GM23338 (cell line): ENCODE measurements at regions not wholly inside any gene's neighbourhood (a gene's known extent, or its start where the extent isn't known, plus 50 kb on each side); places are given as distances from the start of the nearest gene placed in this dataset.

Experiments used
- ATAC-seq: fragments of 200-7000 bp; cut with Tn5 transposase; 3 replicates; pipeline ENCODE4 v1.9.1; 2020
- DNase-seq: peaks from one replicate; pipeline ENCODE4 v3.0.0-alpha.2; 2015; ENCODE audit warnings: low spot score
- H2AFZ ChIP-seq: fragments of 200-600 bp; sonication (generic); 2 replicates; pipeline ENCODE4 v1.8.0; 2016; ENCODE audit warnings: antibody characterized with exemption, mild to moderate bottlenecking, moderate library complexity
- H3F3A ChIP-seq: fragments of 200-600 bp; sonication (generic); replicated peaks from 2 replicates; pipeline ENCODE4 v1.8.0; 2017; ENCODE audit warnings: antibody characterized with exemption, mixed run types, low read depth
- H3K27ac ChIP-seq: fragments of 200-600 bp; sonication (generic); 2 replicates; pipeline ENCODE4 v1.6.1; 2016; ENCODE audit warnings: low read depth
- H3K27me3 ChIP-seq: fragments of 200-600 bp; sonication (generic); 2 replicates; pipeline ENCODE4 v1.8.0; 2016; ENCODE audit warnings: mild to moderate bottlenecking, mixed run types, moderate library complexity; ENCODE audit not compliant: insufficient read depth
- H3K36me3 ChIP-seq: fragments of 200-600 bp; sonication (generic); 2 replicates; pipeline ENCODE4 v1.8.0; 2016; ENCODE audit warnings: mild to moderate bottlenecking; ENCODE audit not compliant: insufficient read depth
- H3K4me1 ChIP-seq: fragments of 200-600 bp; sonication (generic); 2 replicates; pipeline ENCODE4 v1.8.0; 2016; ENCODE audit warnings: mild to moderate bottlenecking, moderate library complexity; ENCODE audit not compliant: insufficient read depth
- H3K4me2 ChIP-seq: fragments of 200-600 bp; sonication (generic); 2 replicates; pipeline ENCODE4 v1.7.1; 2017; ENCODE audit warnings: mixed run types
- H3K4me3 ChIP-seq: fragments of 200-600 bp; sonication (generic); 2 replicates; pipeline ENCODE4 v1.6.1; 2016; ENCODE audit warnings: mixed run types
- H3K79me2 ChIP-seq: fragments of 200-600 bp; sonication (generic); replicated peaks from 2 replicates; pipeline ENCODE4 v1.8.0; 2017; ENCODE audit warnings: mild to moderate bottlenecking; ENCODE audit not compliant: insufficient read depth
- H3K9me2 ChIP-seq: fragments of 200-600 bp; sonication (generic); 2 replicates; pipeline ENCODE4 v1.8.0; 2017; ENCODE audit not compliant: insufficient read depth
- H4K20me1 ChIP-seq: fragments of 200-600 bp; sonication (generic); replicated peaks from 2 replicates; pipeline ENCODE4 v1.8.0; 2017; ENCODE audit warnings: mild to moderate bottlenecking; ENCODE audit not compliant: insufficient read depth
- H3K27ac Mint-ChIP-seq: 2 replicates; pipeline ENCODE4 v1.8.0; 2020; ENCODE audit warnings: inconsistent platforms, mild to moderate bottlenecking, moderate library complexity, mixed read lengths
- H3K27me3 Mint-ChIP-seq: 3 replicates; pipeline ENCODE4 v1.8.0; 2022; ENCODE audit warnings: low read depth, mild to moderate bottlenecking, moderate library complexity, mixed read lengths, inconsistent platforms; ENCODE audit not compliant: insufficient read depth, poor library complexity
- H3K36me3 Mint-ChIP-seq: 3 replicates; pipeline ENCODE4 v1.8.0; 2021; ENCODE audit warnings: low read depth, mild to moderate bottlenecking, inconsistent platforms, moderate library complexity, mixed read lengths
- H3K4me1 Mint-ChIP-seq: 3 replicates; pipeline ENCODE4 v1.8.0; 2020; ENCODE audit warnings: mild to moderate bottlenecking, inconsistent platforms, mixed read lengths
- H3K4me3 Mint-ChIP-seq: 3 replicates; pipeline ENCODE4 v1.8.0; 2021; ENCODE audit warnings: moderate library complexity, mild to moderate bottlenecking, inconsistent platforms, mixed read lengths
- H3K9me3 Mint-ChIP-seq: 3 replicates; pipeline ENCODE4 v1.8.0; 2020; ENCODE audit warnings: moderate library complexity, mild to moderate bottlenecking, inconsistent platforms, mixed read lengths
- CREB1 ChIP-seq: fragments of 250-450 bp; sonication (Bioruptor Pico); IDR thresholded peaks from 2 replicates; pipeline ENCODE4 v1.5.0; 2020; ENCODE audit warnings: low read depth, mild to moderate bottlenecking, moderate library complexity
- EZH2 ChIP-seq: fragments of 200-600 bp; sonication (generic); IDR thresholded peaks from one replicate; pipeline ENCODE4 v1.8.0; 2017; ENCODE audit warnings: antibody characterized with exemption, mild to moderate bottlenecking, low read depth; ENCODE audit not compliant: unreplicated experiment
- EZH2phosphoT487 ChIP-seq: fragments of 200-600 bp; sonication (generic); IDR thresholded peaks from one replicate; pipeline ENCODE4 v1.8.1; 2018; ENCODE audit warnings: antibody characterized with exemption; ENCODE audit not compliant: unreplicated experiment
- JUNB ChIP-seq: IDR thresholded peaks from one replicate; pipeline ENCODE4 v1.6.1; 2016; ENCODE audit warnings: antibody characterized with exemption; ENCODE audit not compliant: unreplicated experiment
- NANOG ChIP-seq: IDR thresholded peaks from 2 replicates; pipeline ENCODE4 v1.6.1; 2016; ENCODE audit warnings: antibody characterized with exemption, borderline replicate concordance
- POLR2AphosphoS5 ChIP-seq: IDR thresholded peaks from 2 replicates; pipeline ENCODE4 v1.6.1; 2016; ENCODE audit warnings: antibody characterized with exemption, low read depth
- STAT1 ChIP-seq: IDR thresholded peaks from one replicate; pipeline ENCODE4 v1.6.1; 2016; ENCODE audit warnings: antibody characterized with exemption; ENCODE audit not compliant: unreplicated experiment
- ZNF114 ChIP-seq: fragments of 250-450 bp; sonication (Bioruptor Pico); IDR thresholded peaks from 2 replicates; pipeline ENCODE4 v1.5.0; 2020; ENCODE audit warnings: mild to moderate bottlenecking, moderate library complexity
- ZNF331 ChIP-seq: fragments of 250-450 bp; sonication (Bioruptor Pico); IDR thresholded peaks from 2 replicates; pipeline ENCODE4 v1.5.0; 2020; ENCODE audit warnings: low read depth, mild to moderate bottlenecking, moderate library complexity
- TF ChIP-seq, protein P1 (sequence below): fragments of 250-450 bp; sonication (Bioruptor Pico); IDR thresholded peaks from 2 replicates; pipeline ENCODE4 v1.5.0; 2020; ENCODE audit warnings: mild to moderate bottlenecking, moderate library complexity
- TF ChIP-seq, protein P2 (sequence below), 2 experiments: fragments of 200-600 bp in 1 of 2; sonication (generic) in 1 of 2; conservative IDR thresholded peaks; 2 replicates each; pipeline versions ENCODE4 v1.5.1 to v1.6.1; 2016 to 2017; ENCODE audit warnings: antibody characterized with exemption in 2 of 2, low read depth in 2 of 2, mild to moderate bottlenecking in 2 of 2, moderate library complexity in 1 of 2
- TF ChIP-seq, protein P3 (sequence below): IDR thresholded peaks from one replicate; pipeline ENCODE4 v1.6.1; 2018; ENCODE audit warnings: antibody characterized with exemption; ENCODE audit not compliant: unreplicated experiment
- TF ChIP-seq, protein P4 (sequence below): IDR thresholded peaks from 2 replicates; pipeline ENCODE4 v1.6.1; 2016; ENCODE audit warnings: antibody characterized with exemption

DNA sequence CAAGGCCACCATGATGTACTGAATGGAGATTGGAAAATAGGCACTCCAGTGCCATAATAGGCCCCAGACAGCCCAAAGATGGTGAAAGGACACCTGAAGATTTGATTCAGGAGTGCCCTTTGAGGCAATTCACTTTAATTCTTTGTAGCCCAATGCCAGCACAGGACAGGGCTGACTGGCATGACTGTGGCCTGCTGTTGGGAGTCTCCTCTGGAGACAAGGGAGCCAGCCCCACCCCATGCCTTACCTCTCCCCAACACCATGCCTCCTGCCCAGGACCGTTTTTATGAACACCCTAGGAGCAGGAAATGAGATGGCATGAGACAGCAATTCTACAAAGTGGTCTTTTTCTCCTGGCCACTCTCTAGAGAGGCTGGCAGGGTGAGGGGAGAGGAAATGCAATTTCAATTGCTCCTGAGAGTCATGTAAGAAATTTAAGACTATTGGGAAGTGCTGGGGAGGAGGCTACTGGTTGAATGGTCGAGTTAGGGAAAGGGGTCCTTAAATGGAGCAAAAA, 94.2 kb upstream of the MAMLD1 start:
- ATAC-seq: no peak
- H3K9me3 Mint-ChIP-seq: no peaks in the 10 kb centered on the region

More for the DNA sequence above, 94.2 kb upstream of the MAMLD1 start:
- DNase-seq: no peak
- Histone ChIP-seq H3F3A (no peaks in the 10 kb centered on the region), H3K36me3 (no peaks in the 10 kb centered on the region), H3K27me3 (no peaks in the 10 kb centered on the region), H3K79me2 (no peaks in the 10 kb centered on the region), H3K9me2 (no peaks in the 10 kb centered on the region), H3K27ac (no peak overlapping the region), H2AFZ (no peak overlapping the region), H4K20me1 (no peaks in the 10 kb centered on the region), H3K4me1 (no peaks in the 10 kb centered on the region), H3K4me3 (no peak overlapping the region), H3K4me2 (no peak overlapping the region)
- Mint-ChIP-seq H3K4me1 (no peaks in the 10 kb centered on the region), H3K36me3 (no peaks in the 10 kb centered on the region), H3K27me3 (no peaks in the 10 kb centered on the region), H3K4me3 (no peak overlapping the region), H3K27ac (no peak overlapping the region)
- TF ChIP-seq, protein P1, sequence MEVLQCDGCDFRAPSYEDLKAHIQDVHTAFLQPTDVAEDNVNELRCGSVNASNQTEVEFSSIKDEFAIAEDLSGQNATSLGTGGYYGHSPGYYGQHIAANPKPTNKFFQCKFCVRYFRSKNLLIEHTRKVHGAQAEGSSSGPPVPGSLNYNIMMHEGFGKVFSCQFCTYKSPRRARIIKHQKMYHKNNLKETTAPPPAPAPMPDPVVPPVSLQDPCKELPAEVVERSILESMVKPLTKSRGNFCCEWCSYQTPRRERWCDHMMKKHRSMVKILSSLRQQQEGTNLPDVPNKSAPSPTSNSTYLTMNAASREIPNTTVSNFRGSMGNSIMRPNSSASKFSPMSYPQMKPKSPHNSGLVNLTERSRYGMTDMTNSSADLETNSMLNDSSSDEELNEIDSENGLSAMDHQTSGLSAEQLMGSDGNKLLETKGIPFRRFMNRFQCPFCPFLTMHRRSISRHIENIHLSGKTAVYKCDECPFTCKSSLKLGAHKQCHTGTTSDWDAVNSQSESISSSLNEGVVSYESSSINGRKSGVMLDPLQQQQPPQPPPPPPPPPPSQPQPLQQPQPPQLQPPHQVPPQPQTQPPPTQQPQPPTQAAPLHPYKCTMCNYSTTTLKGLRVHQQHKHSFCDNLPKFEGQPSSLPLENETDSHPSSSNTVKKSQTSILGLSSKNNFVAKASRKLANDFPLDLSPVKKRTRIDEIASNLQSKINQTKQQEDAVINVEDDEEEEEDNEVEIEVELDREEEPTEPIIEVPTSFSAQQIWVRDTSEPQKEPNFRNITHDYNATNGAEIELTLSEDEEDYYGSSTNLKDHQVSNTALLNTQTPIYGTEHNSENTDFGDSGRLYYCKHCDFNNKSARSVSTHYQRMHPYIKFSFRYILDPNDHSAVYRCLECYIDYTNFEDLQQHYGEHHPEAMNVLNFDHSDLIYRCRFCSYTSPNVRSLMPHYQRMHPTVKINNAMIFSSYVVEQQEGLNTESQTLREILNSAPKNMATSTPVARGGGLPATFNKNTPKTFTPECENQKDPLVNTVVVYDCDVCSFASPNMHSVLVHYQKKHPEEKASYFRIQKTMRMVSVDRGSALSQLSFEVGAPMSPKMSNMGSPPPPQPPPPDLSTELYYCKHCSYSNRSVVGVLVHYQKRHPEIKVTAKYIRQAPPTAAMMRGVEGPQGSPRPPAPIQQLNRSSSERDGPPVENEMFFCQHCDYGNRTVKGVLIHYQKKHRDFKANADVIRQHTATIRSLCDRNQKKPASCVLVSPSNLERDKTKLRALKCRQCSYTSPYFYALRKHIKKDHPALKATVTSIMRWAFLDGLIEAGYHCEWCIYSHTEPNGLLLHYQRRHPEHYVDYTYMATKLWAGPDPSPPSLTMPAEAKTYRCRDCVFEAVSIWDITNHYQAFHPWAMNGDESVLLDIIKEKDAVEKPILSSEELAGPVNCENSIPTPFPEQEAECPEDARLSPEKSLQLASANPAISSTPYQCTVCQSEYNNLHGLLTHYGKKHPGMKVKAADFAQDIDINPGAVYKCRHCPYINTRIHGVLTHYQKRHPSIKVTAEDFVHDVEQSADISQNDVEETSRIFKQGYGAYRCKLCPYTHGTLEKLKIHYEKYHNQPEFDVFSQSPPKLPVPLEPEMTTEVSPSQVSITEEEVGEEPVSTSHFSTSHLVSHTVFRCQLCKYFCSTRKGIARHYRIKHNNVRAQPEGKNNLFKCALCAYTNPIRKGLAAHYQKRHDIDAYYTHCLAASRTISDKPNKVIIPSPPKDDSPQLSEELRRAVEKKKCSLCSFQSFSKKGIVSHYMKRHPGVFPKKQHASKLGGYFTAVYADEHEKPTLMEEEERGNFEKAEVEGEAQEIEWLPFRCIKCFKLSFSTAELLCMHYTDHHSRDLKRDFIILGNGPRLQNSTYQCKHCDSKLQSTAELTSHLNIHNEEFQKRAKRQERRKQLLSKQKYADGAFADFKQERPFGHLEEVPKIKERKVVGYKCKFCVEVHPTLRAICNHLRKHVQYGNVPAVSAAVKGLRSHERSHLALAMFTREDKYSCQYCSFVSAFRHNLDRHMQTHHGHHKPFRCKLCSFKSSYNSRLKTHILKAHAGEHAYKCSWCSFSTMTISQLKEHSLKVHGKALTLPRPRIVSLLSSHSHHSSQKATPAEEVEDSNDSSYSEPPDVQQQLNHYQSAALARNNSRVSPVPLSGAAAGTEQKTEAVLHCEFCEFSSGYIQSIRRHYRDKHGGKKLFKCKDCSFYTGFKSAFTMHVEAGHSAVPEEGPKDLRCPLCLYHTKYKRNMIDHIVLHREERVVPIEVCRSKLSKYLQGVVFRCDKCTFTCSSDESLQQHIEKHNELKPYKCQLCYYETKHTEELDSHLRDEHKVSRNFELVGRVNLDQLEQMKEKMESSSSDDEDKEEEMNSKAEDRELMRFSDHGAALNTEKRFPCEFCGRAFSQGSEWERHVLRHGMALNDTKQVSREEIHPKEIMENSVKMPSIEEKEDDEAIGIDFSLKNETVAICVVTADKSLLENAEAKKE (CRISPR knock-in tag): no peak
- TF ChIP-seq ZNF331 (CRISPR knock-in tag) (no peak), NANOG (no peak), POLR2AphosphoS5 (no peak), JUNB (no peak), EZH2 (no peak), EZH2phosphoT487 (no peak), STAT1 (no peak), CREB1 (CRISPR knock-in tag) (no peak), ZNF114 (CRISPR knock-in tag) (no peak)
- TF ChIP-seq, protein P2, sequence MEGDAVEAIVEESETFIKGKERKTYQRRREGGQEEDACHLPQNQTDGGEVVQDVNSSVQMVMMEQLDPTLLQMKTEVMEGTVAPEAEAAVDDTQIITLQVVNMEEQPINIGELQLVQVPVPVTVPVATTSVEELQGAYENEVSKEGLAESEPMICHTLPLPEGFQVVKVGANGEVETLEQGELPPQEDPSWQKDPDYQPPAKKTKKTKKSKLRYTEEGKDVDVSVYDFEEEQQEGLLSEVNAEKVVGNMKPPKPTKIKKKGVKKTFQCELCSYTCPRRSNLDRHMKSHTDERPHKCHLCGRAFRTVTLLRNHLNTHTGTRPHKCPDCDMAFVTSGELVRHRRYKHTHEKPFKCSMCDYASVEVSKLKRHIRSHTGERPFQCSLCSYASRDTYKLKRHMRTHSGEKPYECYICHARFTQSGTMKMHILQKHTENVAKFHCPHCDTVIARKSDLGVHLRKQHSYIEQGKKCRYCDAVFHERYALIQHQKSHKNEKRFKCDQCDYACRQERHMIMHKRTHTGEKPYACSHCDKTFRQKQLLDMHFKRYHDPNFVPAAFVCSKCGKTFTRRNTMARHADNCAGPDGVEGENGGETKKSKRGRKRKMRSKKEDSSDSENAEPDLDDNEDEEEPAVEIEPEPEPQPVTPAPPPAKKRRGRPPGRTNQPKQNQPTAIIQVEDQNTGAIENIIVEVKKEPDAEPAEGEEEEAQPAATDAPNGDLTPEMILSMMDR (conservative IDR thresholded peaks at IDR 0.05; ENCODE audit: low read depth in 2 of 2): no peak
- TF ChIP-seq, protein P3, sequence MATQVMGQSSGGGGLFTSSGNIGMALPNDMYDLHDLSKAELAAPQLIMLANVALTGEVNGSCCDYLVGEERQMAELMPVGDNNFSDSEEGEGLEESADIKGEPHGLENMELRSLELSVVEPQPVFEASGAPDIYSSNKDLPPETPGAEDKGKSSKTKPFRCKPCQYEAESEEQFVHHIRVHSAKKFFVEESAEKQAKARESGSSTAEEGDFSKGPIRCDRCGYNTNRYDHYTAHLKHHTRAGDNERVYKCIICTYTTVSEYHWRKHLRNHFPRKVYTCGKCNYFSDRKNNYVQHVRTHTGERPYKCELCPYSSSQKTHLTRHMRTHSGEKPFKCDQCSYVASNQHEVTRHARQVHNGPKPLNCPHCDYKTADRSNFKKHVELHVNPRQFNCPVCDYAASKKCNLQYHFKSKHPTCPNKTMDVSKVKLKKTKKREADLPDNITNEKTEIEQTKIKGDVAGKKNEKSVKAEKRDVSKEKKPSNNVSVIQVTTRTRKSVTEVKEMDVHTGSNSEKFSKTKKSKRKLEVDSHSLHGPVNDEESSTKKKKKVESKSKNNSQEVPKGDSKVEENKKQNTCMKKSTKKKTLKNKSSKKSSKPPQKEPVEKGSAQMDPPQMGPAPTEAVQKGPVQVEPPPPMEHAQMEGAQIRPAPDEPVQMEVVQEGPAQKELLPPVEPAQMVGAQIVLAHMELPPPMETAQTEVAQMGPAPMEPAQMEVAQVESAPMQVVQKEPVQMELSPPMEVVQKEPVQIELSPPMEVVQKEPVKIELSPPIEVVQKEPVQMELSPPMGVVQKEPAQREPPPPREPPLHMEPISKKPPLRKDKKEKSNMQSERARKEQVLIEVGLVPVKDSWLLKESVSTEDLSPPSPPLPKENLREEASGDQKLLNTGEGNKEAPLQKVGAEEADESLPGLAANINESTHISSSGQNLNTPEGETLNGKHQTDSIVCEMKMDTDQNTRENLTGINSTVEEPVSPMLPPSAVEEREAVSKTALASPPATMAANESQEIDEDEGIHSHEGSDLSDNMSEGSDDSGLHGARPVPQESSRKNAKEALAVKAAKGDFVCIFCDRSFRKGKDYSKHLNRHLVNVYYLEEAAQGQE: no peak
- TF ChIP-seq, protein P4, sequence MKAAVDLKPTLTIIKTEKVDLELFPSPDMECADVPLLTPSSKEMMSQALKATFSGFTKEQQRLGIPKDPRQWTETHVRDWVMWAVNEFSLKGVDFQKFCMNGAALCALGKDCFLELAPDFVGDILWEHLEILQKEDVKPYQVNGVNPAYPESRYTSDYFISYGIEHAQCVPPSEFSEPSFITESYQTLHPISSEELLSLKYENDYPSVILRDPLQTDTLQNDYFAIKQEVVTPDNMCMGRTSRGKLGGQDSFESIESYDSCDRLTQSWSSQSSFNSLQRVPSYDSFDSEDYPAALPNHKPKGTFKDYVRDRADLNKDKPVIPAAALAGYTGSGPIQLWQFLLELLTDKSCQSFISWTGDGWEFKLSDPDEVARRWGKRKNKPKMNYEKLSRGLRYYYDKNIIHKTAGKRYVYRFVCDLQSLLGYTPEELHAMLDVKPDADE: no peak
